ENCODE measurements at regions not wholly inside any gene's neighbourhood (a gene's known extent, or its start where the extent isn't known, plus 50 kb on each side); places are given as distances from the start of the nearest gene placed in this dataset.

GRCh38 chr5:166320920-166321480 lies 1970.4 kb upstream of the WWC1 start:
- no peak overlapping the region for H3K4me3 ChIP-seq (ENCODE audit: control insufficient read depth, low read depth, low read length)
- no peak for DNase-seq (ENCODE audit: low read depth)
- TF ChIP-seq, protein P1, sequence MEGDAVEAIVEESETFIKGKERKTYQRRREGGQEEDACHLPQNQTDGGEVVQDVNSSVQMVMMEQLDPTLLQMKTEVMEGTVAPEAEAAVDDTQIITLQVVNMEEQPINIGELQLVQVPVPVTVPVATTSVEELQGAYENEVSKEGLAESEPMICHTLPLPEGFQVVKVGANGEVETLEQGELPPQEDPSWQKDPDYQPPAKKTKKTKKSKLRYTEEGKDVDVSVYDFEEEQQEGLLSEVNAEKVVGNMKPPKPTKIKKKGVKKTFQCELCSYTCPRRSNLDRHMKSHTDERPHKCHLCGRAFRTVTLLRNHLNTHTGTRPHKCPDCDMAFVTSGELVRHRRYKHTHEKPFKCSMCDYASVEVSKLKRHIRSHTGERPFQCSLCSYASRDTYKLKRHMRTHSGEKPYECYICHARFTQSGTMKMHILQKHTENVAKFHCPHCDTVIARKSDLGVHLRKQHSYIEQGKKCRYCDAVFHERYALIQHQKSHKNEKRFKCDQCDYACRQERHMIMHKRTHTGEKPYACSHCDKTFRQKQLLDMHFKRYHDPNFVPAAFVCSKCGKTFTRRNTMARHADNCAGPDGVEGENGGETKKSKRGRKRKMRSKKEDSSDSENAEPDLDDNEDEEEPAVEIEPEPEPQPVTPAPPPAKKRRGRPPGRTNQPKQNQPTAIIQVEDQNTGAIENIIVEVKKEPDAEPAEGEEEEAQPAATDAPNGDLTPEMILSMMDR (conservative IDR thresholded peaks at IDR 0.05; ENCODE audit: control insufficient read depth, insufficient read depth, low read depth, low read length), result no peak

DNA sequence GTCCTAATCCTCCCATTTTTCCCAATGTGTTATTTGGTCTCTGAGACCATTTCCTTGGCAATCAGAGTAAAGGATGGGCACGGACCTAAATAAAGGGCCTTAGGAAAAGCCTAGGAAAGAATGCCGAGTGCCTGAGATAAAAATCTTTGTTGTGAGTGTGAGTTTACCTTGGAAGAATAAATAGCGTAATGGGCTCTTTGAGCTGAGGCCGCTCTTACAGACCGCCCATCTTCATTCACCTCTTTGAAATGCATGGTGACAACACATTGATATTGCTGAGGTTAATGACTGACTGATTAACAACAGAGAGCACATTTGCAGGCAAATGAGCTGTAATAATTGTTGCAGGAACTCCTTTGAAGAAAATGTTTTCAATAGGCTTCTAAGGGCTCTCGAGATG lies 1967.1 kb upstream of the WWC1 start:
- TF ChIP-seq, protein P1 (conservative IDR thresholded peaks at IDR 0.05; ENCODE audit: control insufficient read depth, insufficient read depth, low read depth, low read length), result no peak
- no peak for DNase-seq (ENCODE audit: low read depth)
- H3K4me3 ChIP-seq (ENCODE audit: control insufficient read depth, low read depth, low read length), result no peak overlapping the region

DNA sequence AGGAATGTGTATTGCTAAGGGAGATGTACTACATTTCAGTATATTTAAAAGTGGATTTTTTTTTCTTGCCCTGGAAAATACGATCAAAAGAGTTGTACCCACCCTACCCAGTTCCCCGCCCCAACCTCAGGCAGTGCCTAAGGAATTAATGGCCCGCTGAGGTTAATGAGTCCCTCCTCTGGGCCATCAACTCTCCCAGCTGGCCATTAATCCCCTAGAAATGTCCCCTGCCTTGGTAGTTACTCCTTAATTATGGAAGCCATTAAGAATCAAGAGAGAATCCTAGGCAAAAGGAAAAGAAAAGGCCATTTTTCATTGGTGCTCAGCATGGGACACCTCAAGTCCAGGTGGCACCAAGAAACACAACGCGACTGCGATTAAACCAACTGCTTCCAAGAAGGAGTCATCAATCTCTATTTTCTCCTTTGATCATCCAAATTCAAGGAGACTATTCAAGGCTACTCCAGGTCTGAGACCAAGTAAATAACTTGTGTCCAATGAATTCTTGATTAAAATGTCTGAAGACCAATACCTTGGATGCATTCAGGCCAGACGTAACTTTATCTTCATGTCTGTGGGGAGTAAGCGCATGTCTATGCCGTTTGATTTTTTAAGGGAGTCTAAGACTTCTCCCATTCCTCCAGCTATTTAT lies 1962.2 kb upstream of the WWC1 start:
- DNase-seq (ENCODE audit: low read depth), result no peak
- TF ChIP-seq, protein P1 (conservative IDR thresholded peaks at IDR 0.05; ENCODE audit: control insufficient read depth, insufficient read depth, low read depth, low read length), result no peak
- no peak overlapping the region for H3K4me3 ChIP-seq (ENCODE audit: control insufficient read depth, low read depth, low read length)

DNA sequence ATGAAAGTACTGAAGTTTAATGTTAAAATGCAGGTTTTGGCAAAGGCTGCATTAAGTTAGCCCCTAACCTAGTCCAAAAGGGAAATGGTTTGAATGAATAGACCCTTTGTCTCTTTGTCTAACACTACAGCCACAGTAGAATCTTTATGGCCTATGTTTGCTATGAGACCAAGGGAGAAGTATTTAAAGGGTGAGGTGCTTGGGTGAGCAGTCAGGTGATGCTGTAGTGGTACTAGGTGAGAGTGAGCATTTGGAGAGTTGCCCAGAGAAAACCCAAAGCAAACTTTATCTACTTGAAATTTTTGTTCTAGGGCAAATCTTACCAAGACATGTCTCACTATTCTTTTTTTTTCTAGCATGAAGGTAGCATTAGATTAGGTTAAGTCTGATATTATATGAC lies 1961.4 kb upstream of the WWC1 start:
- TF ChIP-seq, protein P1 (conservative IDR thresholded peaks at IDR 0.05; ENCODE audit: control insufficient read depth, insufficient read depth, low read depth, low read length), result no peak
- no peak for DNase-seq (ENCODE audit: low read depth)
- no peak overlapping the region for H3K4me3 ChIP-seq (ENCODE audit: control insufficient read depth, low read depth, low read length)

DNA sequence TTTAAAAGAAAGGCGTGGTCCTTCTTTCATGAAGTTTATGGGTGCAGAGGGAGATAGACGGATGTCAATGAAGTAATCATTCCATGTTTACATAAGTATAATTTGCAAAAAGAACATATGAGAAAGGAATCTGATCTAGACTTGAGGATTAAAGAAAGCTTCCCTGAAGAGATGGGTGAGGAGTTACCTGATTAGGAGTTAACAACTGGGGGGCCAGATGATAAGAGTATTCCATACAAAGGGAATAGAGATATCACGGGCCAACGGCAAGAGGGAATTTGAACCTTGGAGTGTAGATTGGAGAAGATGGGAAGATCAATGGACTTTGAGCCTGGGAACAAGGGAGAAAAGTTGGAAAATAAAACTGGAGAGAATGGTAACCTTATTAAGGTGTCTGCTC lies 1959.9 kb upstream of the WWC1 start:
- no peak overlapping the region for H3K4me3 ChIP-seq (ENCODE audit: control insufficient read depth, low read depth, low read length)
- DNase-seq (ENCODE audit: low read depth), result no peak
- TF ChIP-seq, protein P1 (conservative IDR thresholded peaks at IDR 0.05; ENCODE audit: control insufficient read depth, insufficient read depth, low read depth, low read length), result no peak

DNA sequence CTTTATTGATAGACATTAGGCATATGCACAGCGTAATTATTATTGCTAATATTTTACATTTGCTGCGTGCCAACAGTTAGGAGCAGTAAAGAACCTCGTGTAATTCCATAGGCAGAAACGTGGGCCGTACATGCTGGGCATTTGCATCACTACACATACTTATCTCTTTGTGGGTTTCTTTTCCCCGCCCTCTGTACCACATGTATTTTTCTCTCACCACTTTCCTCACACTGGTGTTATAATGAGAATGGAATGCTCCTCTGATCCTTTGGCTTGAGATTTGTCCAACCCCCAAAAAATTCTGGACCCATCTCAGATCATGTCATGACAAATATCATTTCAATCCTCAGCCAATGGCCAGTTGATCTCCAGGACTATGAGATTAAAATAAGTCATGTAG lies 1952.6 kb upstream of the WWC1 start:
- H3K4me3 ChIP-seq (ENCODE audit: control insufficient read depth, low read depth, low read length), result no peak overlapping the region
- DNase-seq (ENCODE audit: low read depth), result no peak
- TF ChIP-seq, protein P1 (conservative IDR thresholded peaks at IDR 0.05; ENCODE audit: control insufficient read depth, insufficient read depth, low read depth, low read length), result no peak
